H54 (cell line): ENCODE measurements at regions not wholly inside any gene's neighbourhood (a gene's known extent, or its start where the extent isn't known, plus 50 kb on each side); places are given as distances from the start of the nearest gene placed in this dataset.

Experiments used
- DNase-seq: peaks from one replicate; pipeline ENCODE4 v3.0.0; 2011; ENCODE audit warnings: low spot score, mixed read lengths; ENCODE audit not compliant: insufficient read length
- FAIRE-seq: peaks from 3 replicates; lab custom pipeline; 2011; peaks lifted over from hg19 to GRCh38; lab: Jason Lieb, UNC
- POLR2A ChIP-seq: IDR thresholded peaks from 2 replicates; pipeline ENCODE4 v1.6.1; 2011; ENCODE audit warnings: low read depth, mild to moderate bottlenecking, low read length

DNA sequence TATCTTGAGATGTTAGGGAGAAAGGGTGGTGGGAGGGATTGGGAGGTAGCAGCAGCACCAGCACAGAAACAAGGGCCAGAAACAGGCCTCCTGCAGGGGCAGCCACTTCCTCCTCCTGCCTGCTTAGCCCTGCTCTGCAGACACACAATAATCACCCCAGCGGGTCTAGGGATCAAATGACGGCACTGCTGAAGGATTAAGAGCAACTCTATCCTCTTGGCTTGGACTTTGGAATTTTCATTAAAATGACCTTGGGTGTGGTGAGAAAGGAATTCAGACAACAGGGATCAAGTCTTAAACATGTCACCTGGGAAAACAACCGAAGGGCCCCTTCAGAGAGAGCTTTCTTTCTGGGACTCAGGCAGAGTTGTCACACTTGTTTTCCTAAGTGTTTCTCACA lies 353.4 kb downstream of the SPRY1 start:
- FAIRE-seq (no peak), DNase-seq (no peak)
- no peak for TF ChIP-seq POLR2A

DNA sequence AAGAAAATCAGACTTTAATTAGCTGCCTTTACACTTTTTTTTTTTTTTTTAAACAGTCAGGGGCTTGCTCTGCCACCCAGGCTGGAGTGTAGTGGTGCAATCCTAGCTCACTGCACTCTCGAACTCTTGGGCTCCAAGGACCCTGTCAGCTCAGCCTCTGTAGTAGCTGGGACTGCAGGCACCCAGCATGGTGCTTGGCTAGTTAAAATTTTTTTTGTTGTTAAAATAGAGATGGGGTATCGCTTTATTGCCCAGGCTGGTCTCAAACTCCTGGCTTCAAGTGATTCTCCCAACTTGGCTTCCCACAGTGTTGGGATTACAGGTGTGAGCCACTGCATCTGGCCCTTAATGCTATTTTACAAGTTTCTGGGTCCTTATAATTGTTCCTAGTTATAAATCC lies 359.1 kb downstream of the SPRY1 start:
- DNase-seq (no peak), FAIRE-seq (no peak)
- no peak for TF ChIP-seq POLR2A

DNA sequence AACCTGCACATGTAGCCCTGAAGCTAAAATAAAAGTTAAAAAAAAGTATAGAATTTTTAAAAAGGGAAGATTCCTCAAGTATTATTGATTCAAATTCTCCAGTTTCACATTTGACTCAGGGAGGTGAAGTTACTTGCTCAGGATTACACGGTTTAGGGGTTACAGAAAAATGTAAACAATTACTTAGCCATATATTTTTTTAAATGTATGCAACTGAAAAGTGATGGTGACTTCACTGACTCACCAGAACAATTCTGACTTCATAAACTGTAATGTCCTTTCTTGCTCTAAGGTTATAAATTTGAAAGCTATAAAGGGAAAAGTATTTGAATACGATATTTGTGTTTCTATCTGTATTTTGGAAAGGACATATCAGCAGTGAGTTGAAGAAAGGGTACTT lies 371.2 kb downstream of the SPRY1 start:
- no peak for DNase-seq
- TF ChIP-seq POLR2A: no peak
- no peak for FAIRE-seq

DNA sequence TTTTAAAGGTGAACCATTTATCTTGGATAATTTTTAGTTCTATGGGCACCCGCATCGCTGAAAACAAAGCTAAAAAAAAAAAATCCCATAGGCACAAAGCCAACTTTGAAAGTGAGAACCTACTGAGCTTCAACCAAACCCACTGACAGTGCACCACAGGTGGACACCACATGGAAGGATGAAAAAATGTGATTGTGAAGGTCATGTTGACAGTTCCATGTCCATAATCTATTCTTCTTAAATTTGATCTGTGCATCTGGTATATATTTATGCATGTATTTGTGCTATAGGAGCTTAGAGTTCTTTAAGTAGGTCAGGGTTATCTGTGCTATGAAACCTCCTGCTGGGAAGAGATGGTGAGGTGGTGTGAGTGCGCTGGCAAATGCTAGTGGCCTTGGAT lies 374.3 kb downstream of the SPRY1 start:
- FAIRE-seq: no peak
- TF ChIP-seq POLR2A: no peak
- DNase-seq: no peak

DNA sequence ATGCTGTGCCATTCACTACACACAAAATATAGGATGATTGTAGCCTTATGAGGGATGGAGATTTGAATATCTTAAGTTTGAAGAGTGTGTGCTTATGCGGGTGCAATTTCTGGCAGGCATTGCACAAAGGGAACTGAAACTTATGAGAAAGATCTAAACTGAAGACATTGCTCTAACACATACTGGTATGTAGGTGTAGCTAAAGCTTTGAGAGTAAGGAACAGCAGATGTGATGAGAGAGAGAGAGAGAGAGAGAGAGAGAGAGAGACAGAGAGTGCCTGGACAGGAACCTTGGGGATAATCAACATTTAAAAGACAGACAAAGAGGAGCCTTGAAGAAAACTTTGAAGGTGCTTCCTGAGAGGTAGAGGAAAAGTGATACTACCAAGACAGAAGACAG lies 379.7 kb downstream of the SPRY1 start:
- DNase-seq (no peak), FAIRE-seq (no peak)
- no peak for TF ChIP-seq POLR2A

DNA sequence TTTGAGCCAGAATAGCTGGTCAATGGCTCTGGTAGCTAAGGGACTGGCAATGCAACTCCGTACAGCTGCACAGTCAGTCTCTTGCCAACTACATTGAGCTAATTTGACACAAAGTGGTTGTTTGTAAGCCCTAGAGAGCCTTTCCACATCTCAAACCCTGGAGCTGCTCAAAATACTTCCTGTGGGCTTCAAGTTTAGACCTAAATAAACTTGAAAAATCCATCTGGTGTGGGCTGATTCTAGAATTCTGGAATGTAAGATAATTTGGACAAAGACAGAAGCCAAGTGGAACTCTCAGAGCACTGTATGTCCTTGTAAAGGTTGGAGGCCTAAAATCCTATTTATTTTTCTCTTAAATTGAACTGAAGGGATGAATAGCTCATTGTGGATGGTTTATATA lies 380.8 kb downstream of the SPRY1 start:
- DNase-seq (no peak), FAIRE-seq (no peak)
- TF ChIP-seq POLR2A: no peak

DNA sequence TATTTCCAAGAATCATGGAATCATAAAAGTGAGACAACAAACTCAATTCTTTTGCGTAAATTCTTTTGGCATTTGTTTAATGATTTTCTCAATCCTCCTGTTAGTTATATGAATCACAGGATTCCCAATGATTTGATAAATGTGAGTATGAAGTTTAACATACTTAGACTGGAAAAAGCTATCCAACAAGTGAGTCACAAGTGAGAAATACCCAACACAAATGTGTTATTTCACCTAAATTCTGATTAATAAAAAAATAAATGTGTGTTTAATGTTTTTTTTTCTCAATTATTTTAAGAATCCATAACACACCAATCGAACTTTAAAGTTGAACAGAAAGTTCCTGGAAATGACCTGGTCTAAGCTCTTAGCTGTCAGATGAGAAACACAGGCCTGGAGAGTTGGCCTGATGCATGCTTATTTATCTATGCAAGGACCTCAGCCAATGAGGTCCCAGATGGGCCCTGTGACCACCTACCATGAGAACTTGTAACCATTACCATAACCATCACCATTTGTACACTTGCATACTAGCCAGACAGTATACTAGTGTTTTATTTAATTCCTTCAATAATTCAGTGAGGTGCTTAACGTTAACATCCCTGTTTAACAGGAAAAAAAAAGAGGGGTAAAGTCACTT lies 386.7 kb downstream of the SPRY1 start:
- no peak for FAIRE-seq
- no peak for TF ChIP-seq POLR2A
- DNase-seq: no peak

DNA sequence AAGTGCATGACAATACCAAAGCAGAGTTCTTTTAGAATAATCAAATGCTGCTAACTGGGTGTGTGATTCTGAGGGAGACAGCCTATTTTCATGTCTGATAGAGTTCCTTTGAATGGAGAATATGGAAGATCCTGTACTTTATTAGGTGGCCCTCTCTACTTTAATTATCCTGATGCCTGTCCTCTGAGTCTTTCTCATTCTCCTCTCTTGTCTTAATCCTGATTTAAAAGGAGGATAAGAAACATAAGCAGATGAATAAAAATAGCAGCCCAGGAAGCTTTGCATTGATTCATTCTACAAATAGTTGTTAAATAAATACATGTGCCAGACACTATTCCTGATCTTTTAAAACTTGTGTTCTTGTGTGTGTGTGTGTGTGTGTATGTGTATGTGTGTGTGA lies 387.3 kb downstream of the SPRY1 start:
- no peak for TF ChIP-seq POLR2A

DNA sequence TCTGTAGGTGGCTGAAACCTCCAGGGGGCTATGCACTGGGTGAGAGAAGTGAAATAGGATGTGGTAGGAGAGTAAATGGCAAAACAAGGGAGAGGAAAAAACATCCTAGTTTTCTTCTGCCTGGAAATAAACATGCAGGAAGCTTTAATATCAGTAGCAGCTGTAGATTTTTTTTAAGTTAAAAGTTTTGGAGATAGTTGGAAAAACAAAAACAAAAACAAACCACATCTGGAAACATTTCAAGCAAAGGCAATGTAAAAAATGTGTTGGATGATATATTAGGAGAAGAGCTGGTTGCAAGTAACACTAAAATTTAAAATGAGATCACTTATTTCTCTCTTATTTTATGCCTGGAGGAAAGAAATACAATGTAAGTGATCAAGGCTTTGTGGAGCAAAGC lies 388.0 kb downstream of the SPRY1 start:
- no peak for DNase-seq
- TF ChIP-seq POLR2A: no peak
- no peak for FAIRE-seq

More for the DNA sequence above, 387.3 kb downstream of the SPRY1 start:
- FAIRE-seq: no peak
- DNase-seq: no peak

DNA sequence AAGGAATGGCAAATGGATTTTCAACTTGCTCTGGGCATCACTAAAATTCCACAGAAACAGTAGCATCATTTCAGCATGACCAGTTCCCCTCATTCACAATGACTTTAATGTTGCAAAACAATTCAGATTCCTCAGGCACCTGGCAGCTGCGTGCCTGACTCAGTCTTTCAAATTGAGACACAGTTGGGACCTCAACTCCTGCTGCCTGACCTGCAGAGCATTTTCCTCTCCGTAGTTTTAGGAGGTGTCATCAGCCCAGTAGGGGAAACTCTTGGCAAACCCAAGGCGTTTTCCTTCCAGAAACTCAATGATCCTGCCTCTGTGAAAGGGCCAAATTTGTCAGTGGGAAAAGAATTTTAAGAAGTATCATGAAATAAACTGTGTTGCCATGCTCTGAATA lies 388.9 kb downstream of the SPRY1 start:
- no peak for DNase-seq
- FAIRE-seq: no peak

DNA sequence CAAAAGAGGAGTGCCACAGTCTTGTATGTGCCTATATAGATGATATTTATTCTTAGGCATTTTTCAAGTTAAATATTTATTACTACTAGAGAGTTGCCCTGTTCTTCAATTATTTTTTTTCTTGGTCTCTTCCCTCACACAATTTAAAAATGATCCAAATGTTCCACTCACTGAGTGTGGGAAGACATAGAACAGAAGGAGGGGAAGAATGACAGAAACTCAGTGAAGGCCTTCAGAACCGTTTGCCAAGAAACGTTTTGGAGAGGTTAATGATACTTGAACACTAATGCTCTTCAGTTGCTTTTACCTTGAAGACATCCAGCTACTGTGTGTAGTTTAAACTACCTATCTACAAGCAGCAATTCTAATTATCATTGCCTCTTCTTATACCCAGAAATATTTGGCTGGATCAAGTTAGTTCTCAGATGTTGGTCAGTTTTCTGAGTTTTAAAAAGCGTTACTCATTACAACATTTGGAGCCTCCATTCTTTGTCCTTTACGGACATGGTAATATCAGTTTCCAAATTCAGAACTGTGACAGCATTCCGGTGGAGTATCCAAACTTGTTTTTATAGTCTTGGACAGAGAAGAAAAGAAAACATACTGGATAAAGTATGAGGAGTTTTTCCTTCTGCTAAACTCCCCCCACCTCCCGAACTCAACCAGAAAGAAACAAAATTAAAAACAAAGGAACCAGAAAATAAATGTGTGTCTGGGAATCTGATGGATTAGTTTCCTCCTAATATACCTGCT lies 389.7 kb downstream of the SPRY1 start:
- DNase-seq (no peak), FAIRE-seq (no peak)
- no peak for TF ChIP-seq POLR2A

More for the DNA sequence above, 388.9 kb downstream of the SPRY1 start:
- TF ChIP-seq POLR2A: no peak

DNA sequence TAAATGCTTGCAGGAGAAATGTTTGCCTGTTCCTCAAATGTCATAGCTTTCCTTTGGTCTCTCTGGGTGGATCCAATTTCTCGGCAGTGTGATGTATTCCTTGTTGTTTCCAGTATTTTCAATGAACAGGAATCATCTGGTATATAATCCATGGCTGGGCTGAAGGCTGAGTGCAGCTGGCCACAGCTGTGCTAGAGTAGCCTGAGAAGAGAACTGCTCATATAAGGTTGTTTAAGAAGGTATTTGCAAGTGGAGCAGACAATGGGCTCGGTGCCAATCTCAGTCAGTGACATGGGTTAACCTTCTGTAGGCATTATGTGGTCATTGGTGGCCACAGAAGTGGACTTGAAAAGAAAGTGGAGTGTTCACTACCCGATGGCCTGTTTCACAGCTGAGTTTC lies 390.3 kb downstream of the SPRY1 start:
- FAIRE-seq (no peak), DNase-seq (no peak)
- TF ChIP-seq POLR2A: no peak

DNA sequence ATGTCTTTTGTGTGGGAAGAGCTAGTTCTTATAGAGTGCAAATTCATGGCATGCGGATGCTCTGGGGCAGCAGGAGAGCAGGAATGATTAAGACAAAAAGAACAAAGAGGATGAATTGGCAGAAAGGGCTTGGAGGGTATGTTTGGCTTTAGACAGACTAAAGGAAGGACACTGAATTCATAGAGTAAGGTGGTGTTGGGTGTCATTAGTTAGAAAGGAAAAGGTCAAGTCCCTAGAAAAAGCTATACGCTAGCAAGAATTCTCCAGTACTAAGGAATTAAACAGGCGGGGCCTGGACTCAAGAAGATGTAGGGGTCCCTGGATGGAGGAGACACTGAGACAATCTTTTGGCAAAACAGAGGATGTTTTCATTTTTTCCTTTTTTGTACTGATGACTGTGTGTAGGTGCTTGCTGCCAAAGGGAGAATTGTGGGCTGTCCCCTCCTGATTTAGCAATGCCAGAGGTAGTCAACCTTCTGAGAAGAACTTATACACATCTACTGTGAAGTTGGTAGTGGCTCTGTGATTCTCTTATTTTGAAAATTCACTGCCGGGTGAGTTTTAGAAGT lies 391.0 kb downstream of the SPRY1 start:
- FAIRE-seq (no peak), DNase-seq (no peak)
- no peak for TF ChIP-seq POLR2A

DNA sequence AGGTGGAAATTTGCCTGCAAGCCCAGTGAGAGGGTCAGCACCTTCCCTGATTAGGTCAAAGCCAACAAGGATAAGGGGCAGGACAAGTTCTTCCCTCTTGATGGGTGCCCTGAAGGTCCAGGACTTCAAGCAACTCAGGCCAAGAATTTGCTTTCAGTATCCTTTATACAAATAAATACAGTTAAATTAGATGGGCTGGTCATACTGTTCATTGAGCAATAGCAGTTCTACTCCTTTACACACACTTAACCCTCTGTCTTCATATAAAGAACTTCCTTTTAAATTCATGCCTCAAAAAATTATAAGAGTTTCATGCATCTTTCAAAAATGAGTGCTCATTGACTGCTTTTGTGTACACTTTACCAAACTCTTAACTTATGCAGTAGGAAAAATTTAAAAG lies 392.0 kb downstream of the SPRY1 start:
- FAIRE-seq (no peak), DNase-seq (no peak)
- TF ChIP-seq POLR2A: no peak

DNA sequence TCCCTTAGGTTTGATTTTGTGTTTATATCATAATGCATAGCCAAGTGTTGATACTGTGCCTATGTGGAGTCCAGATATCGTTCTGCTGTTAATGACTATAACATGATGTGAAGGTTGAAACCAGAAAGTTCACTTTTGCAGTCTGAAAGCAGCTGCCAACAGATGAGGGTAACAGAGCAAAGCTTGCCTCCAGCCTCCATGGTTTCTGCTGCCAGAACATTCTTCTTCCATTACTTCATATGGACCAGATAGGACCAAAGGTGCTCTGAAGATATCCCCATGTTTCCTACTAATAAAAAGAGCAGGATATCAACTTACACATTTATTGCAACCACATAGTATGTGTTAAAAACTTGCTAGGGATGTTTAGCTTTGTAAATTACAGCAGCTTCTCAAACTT lies 394.1 kb downstream of the SPRY1 start:
- DNase-seq (no peak), FAIRE-seq (no peak)
- no peak for TF ChIP-seq POLR2A
